ENCODE measurements at regions not wholly inside any gene's neighbourhood (a gene's known extent, or its start where the extent isn't known, plus 50 kb on each side); places are given as distances from the start of the nearest gene placed in this dataset.

GRCh38 chr7:91397612-91398011 lies 133.4 kb downstream of the FZD1 start (continued):
- TF ChIP-seq AFF4 (CRISPR knock-in tag; IDR thresholded peaks at IDR 0.05; ENCODE audit: borderline replicate concordance) (no peak), ZNF423 (CRISPR knock-in tag; IDR thresholded peaks at IDR 0.05) (no peak), NFYB (CRISPR knock-in tag; conservative IDR thresholded peaks at IDR 0.05; ENCODE audit: low read depth) (no peak), RELA (CRISPR knock-in tag; IDR thresholded peaks at IDR 0.05; ENCODE audit: borderline replicate concordance) (no peak), ZNF671 (CRISPR knock-in tag; IDR thresholded peaks at IDR 0.05) (no peak)

GRCh38 chr7:91398341-91398740 lies 134.1 kb downstream of the FZD1 start:
- ATAC-seq = peak; percentile 67
- ChIA-PET POLR2A (no interaction called here), CTCF (no interaction called here)
- no peak for DNase-seq (ENCODE audit: low spot score)
- Mint-ChIP-seq H3K27me3 (ENCODE audit: low read depth) (peaks cover 74% of the 10 kb centered on the region), H3K4me1 (peaks cover 11% of the 10 kb centered on the region), H3K4me3 (no peak overlapping the region), H3K36me3 (no peaks in the 10 kb centered on the region), H3K9me3 (peaks cover under 1% of the 10 kb centered on the region; the same call in 1 of the 2 replicates), H3K27ac (no peak overlapping the region)
- TF ChIP-seq NR1H2 (CRISPR knock-in tag; IDR thresholded peaks at IDR 0.05) = no peak
- no peak for TF ChIP-seq SMAD4 (CRISPR knock-in tag; IDR thresholded peaks at IDR 0.05)
- TF ChIP-seq MYBL2 (CRISPR knock-in tag; IDR thresholded peaks at IDR 0.05) = no peak
- no peak for TF ChIP-seq AFF4 (CRISPR knock-in tag; IDR thresholded peaks at IDR 0.05; ENCODE audit: borderline replicate concordance)
- TF ChIP-seq TP53 (CRISPR knock-in tag; IDR thresholded peaks at IDR 0.05) = no peak
- no peak for TF ChIP-seq RELA (CRISPR knock-in tag; IDR thresholded peaks at IDR 0.05; ENCODE audit: borderline replicate concordance)
- TF ChIP-seq ELF4 (CRISPR knock-in tag; IDR thresholded peaks at IDR 0.05; ENCODE audit: low read depth) = no peak
- no peak for TF ChIP-seq TEAD1 (CRISPR knock-in tag; IDR thresholded peaks at IDR 0.05)
- no peak for TF ChIP-seq E2F1 (CRISPR knock-in tag; IDR thresholded peaks at IDR 0.05)
- TF ChIP-seq ZNF396 (CRISPR knock-in tag; IDR thresholded peaks at IDR 0.05; ENCODE audit: borderline replicate concordance) = no peak
- no peak for TF ChIP-seq RORB (CRISPR knock-in tag; IDR thresholded peaks at IDR 0.05)
- no peak for TF ChIP-seq MXD4 (CRISPR knock-in tag; IDR thresholded peaks at IDR 0.05; ENCODE audit: borderline replicate concordance)
- no peak for TF ChIP-seq HMGA2 (CRISPR knock-in tag; IDR thresholded peaks at IDR 0.05)
- no peak for TF ChIP-seq ZNF281 (CRISPR knock-in tag; IDR thresholded peaks at IDR 0.05)
- TF ChIP-seq ATF2 (CRISPR knock-in tag; IDR thresholded peaks at IDR 0.05; ENCODE audit: borderline replicate concordance, low read depth) = no peak
- TF ChIP-seq JAZF1 (CRISPR knock-in tag; IDR thresholded peaks at IDR 0.05) = no peak
- no peak for TF ChIP-seq MAX (CRISPR knock-in tag; IDR thresholded peaks at IDR 0.05)
- TF ChIP-seq FOXP1 (CRISPR knock-in tag; IDR thresholded peaks at IDR 0.05; ENCODE audit: borderline replicate concordance) = no peak
- no peak for TF ChIP-seq GRHL2 (CRISPR knock-in tag; IDR thresholded peaks at IDR 0.05; ENCODE audit: insufficient replicate concordance, severe bottlenecking)
